ENCODE measurements at regions not wholly inside any gene's neighbourhood (a gene's known extent, or its start where the extent isn't known, plus 50 kb on each side); places are given as distances from the start of the nearest gene placed in this dataset.

- TF ChIP-seq POLR2AphosphoS5 (IDR thresholded peaks at IDR 0.05; ENCODE audit: low read length), result no peak
- no peak for TF ChIP-seq POU2F2 (IDR thresholded peaks at IDR 0.05; ENCODE audit: borderline replicate concordance, low read depth, low read length)
- no peak for TF ChIP-seq MLLT1 (IDR thresholded peaks at IDR 0.05)
- no peak for TF ChIP-seq BRCA1 (IDR thresholded peaks at IDR 0.05; ENCODE audit: low read depth, low read length)
- H3K4me1 ChIP-seq (ENCODE audit: control insufficient read depth, insufficient read depth, low read length), result no peaks in the 10 kb centered on the region
- ChIA-PET POLR2A (no interaction called here), CTCF (no interaction called here), SMC1A (ENCODE audit: uncharacterized antibody, unreplicated experiment) (no interaction called here), RAD21 (ENCODE audit: unreplicated experiment) (no interaction called here)
- H3K9ac ChIP-seq (ENCODE audit: control insufficient read depth, insufficient read depth, low read length), result no peak overlapping the region
- no peaks in the 10 kb centered on the region for H3K36me3 ChIP-seq (ENCODE audit: control insufficient read depth in 2 of 2, insufficient read depth in 2 of 2, low read length in 1 of 2)
- no TSS peak for BruUV-seq (replicated peaks)
- H4K20me1 ChIP-seq (ENCODE audit: control insufficient read depth, insufficient read depth), result no peaks in the 10 kb centered on the region
- WGBS (ENCODE audit: insufficient coverage, insufficient replicate concordance, low lambda C conversion rate, missing lambda C conversion rate), result 42% methylated on average over 2 of the region's 2 CpGs
- ATAC-seq, result no peak
- in situ Hi-C loops (cut with MboI) (no loop called here), intact Hi-C loops (cut with micrococcal nuclease; ENCODE audit: unreplicated experiment) (no loop called here)
- H3K9me3 ChIP-seq (replicated peaks; ENCODE audit: control insufficient read depth, insufficient read depth, low read length), result no peaks in the 10 kb centered on the region
- H3K27ac ChIP-seq (ENCODE audit: control insufficient read depth, insufficient read depth), result no peak overlapping the region
- no peak overlapping the region for H3K4me3 ChIP-seq
- no peak for FAIRE-seq
- DNase-seq (ENCODE audit: low read depth, low spot score), result no peak
- H2AFZ ChIP-seq (ENCODE audit: control insufficient read depth, low read depth, low read length), result no peak overlapping the region
- no peaks in the 10 kb centered on the region for H3K79me2 ChIP-seq (ENCODE audit: control insufficient read depth, insufficient read depth, low read length)
- no peak overlapping the region for H3K4me2 ChIP-seq (ENCODE audit: control insufficient read depth, insufficient read depth)
- no peaks in the 10 kb centered on the region for H3K27me3 ChIP-seq (replicated peaks in 1 of 2; ENCODE audit: control insufficient read depth in 2 of 2, insufficient read depth in 2 of 2, low read length in 1 of 2)
Measured at GRCh38 chr5:15238006-15238405, 262.0 kb upstream of the FBXL7 start.

- Histone ChIP-seq H3K79me2 (ENCODE audit: control insufficient read depth, insufficient read depth, low read length) (no peaks in the 10 kb centered on the region), H3K36me3 (ENCODE audit: control insufficient read depth in 2 of 2, insufficient read depth in 2 of 2, low read length in 1 of 2) (no peaks in the 10 kb centered on the region), H4K20me1 (ENCODE audit: control insufficient read depth, insufficient read depth) (no peaks in the 10 kb centered on the region), H3K4me1 (ENCODE audit: control insufficient read depth, insufficient read depth, low read length) (no peaks in the 10 kb centered on the region), H3K27me3 (replicated peaks in 1 of 2; ENCODE audit: control insufficient read depth in 2 of 2, insufficient read depth in 2 of 2, low read length in 1 of 2) (no peaks in the 10 kb centered on the region), H3K9ac (ENCODE audit: control insufficient read depth, insufficient read depth, low read length) (no peak overlapping the region), H3K27ac (ENCODE audit: control insufficient read depth, insufficient read depth) (no peak overlapping the region), H3K4me3 (no peak overlapping the region), H3K4me2 (ENCODE audit: control insufficient read depth, insufficient read depth) (no peak overlapping the region), H2AFZ (ENCODE audit: control insufficient read depth, low read depth, low read length) (no peak overlapping the region), H3K9me3 (replicated peaks; ENCODE audit: control insufficient read depth, insufficient read depth, low read length) (no peaks in the 10 kb centered on the region)
- intact Hi-C loops (cut with micrococcal nuclease; ENCODE audit: unreplicated experiment), result no loop called here
- POLR2A ChIA-PET, result no interaction called here
- 54% methylated on average over 4 of the region's 4 CpGs for WGBS (ENCODE audit: insufficient coverage, insufficient replicate concordance, low lambda C conversion rate, missing lambda C conversion rate)
- TF ChIP-seq JUNB (IDR thresholded peaks at IDR 0.05) (0 out of 2 replicates have a peak, but pooled peaks have one; percentile 16), NFXL1 (IDR thresholded peaks at IDR 0.05; ENCODE audit: borderline replicate concordance) (no peak)
- CTCF ChIA-PET, result no interaction called here
- RAD21 ChIA-PET (ENCODE audit: unreplicated experiment), result no interaction called here
- in situ Hi-C loops (cut with MboI), result no loop called here
- FAIRE-seq, result no peak
- BruUV-seq (replicated peaks), result no TSS peak
- SMC1A ChIA-PET (ENCODE audit: uncharacterized antibody, unreplicated experiment), result interaction anchor here (1.0 kb wide), 1 partner anchor 200 kb away, joined by 4 read pairs; no protein-coding TSS in a partner anchor
- ATAC-seq, result no peak
- no peak for DNase-seq (ENCODE audit: low read depth, low spot score)
Measured at GRCh38 chr5:15236911-15237508, 263.0 kb upstream of the FBXL7 start.
